ENCODE measurements at regions not wholly inside any gene's neighbourhood (a gene's known extent, or its start where the extent isn't known, plus 50 kb on each side); places are given as distances from the start of the nearest gene placed in this dataset.

- TF ChIP-seq AFF4 (CRISPR knock-in tag; IDR thresholded peaks at IDR 0.05), result no peak
- no peak for TF ChIP-seq PTBP1 (IDR thresholded peaks at IDR 0.05; ENCODE audit: low read depth, low read length)
- TF ChIP-seq RCOR1 (IDR thresholded peaks at IDR 0.05; ENCODE audit: borderline replicate concordance in 1 of 2, low read depth in 2 of 2, low read length in 2 of 2), result no peak
These were observed 238.0 kb downstream of the MEX3B start (continued) for GRCh38 chr15:81807806-81808205.

DNA sequence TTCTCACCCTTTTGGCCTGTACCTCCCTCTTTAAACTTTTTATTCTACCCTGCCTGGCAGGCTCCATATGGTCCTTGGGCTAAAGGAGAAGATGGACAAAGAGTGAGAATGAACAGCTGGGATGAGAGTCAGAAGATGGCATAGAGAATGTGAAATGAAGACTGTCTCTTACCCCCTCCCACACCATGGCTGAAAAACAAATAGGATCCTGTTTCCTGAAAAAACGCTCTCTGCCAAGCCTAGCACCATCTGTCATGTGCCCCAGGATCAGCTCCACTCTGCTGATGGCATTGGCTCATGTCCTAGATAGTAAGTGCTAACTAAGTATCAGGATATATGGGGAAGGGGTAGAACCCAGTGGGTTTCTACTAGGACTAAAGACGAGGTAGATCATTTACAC lies 238.6 kb downstream of the MEX3B start:
- no peak overlapping the region for H2AFZ ChIP-seq (ENCODE audit: low read depth, low read length)
- no peaks in the 10 kb centered on the region for H3K4me1 ChIP-seq (replicated peaks in 1 of 2; ENCODE audit: control insufficient read depth in 2 of 2, insufficient read depth in 2 of 2, low read length in 2 of 2)
- no peaks in the 10 kb centered on the region for H3K27me3 ChIP-seq (ENCODE audit: control insufficient read depth in 2 of 2, insufficient read depth in 2 of 2, low read length in 2 of 2)
- TF ChIP-seq ZNF445 (CRISPR knock-in tag; IDR thresholded peaks at IDR 0.05; ENCODE audit: low read depth), result no peak
- TF ChIP-seq ZNF707 (CRISPR knock-in tag; conservative IDR thresholded peaks at IDR 0.05), result no peak
- TF ChIP-seq, protein P1, sequence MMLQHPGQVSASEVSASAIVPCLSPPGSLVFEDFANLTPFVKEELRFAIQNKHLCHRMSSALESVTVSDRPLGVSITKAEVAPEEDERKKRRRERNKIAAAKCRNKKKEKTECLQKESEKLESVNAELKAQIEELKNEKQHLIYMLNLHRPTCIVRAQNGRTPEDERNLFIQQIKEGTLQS (IDR thresholded peaks at IDR 0.05), result no peak
- TF ChIP-seq, protein P1 (CRISPR knock-in tag; conservative IDR thresholded peaks at IDR 0.05), result no peak
- TF ChIP-seq ZNF79 (CRISPR knock-in tag; IDR thresholded peaks at IDR 0.05; ENCODE audit: low read depth), result no peak
- TF ChIP-seq ZNF778 (CRISPR knock-in tag; IDR thresholded peaks at IDR 0.05), result no peak
- no peak for TF ChIP-seq HIVEP1 (CRISPR knock-in tag; IDR thresholded peaks at IDR 0.05)
- TF ChIP-seq PKNOX1 (IDR thresholded peaks at IDR 0.05), result no peak
- no peak for TF ChIP-seq IFI16 (CRISPR knock-in tag; IDR thresholded peaks at IDR 0.05)
- TF ChIP-seq, protein P2, sequence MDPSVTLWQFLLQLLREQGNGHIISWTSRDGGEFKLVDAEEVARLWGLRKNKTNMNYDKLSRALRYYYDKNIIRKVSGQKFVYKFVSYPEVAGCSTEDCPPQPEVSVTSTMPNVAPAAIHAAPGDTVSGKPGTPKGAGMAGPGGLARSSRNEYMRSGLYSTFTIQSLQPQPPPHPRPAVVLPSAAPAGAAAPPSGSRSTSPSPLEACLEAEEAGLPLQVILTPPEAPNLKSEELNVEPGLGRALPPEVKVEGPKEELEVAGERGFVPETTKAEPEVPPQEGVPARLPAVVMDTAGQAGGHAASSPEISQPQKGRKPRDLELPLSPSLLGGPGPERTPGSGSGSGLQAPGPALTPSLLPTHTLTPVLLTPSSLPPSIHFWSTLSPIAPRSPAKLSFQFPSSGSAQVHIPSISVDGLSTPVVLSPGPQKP (CRISPR knock-in tag; IDR thresholded peaks at IDR 0.05), result no peak
- TF ChIP-seq HNRNPK (IDR thresholded peaks at IDR 0.05; ENCODE audit: low read depth, low read length, poor library complexity, severe bottlenecking), result no peak
- no peak for TF ChIP-seq ZNF436 (CRISPR knock-in tag; IDR thresholded peaks at IDR 0.05)
- no peak for TF ChIP-seq RB1 (IDR thresholded peaks at IDR 0.05; ENCODE audit: low read depth)
- ATAC-seq, result no peak
- H3K9me3 ChIP-seq (replicated peaks; ENCODE audit: control insufficient read depth, insufficient read depth, low read depth, low read length), result no peaks in the 10 kb centered on the region
- no peak for DNase-seq (ENCODE audit: extremely low read depth in 1 of 4, low spot score in 3 of 4)
- no peaks in the 10 kb centered on the region for H4K20me1 ChIP-seq (replicated peaks; ENCODE audit: control insufficient read depth, insufficient read depth, low read length)
- in situ Hi-C loops (cut with MboI) (no loop called here), intact Hi-C loops (cut with micrococcal nuclease) (no loop called here)
- 11% methylated on average over 2 of the region's 2 CpGs for WGBS (ENCODE audit: insufficient coverage, low coverage, missing lambda C conversion rate)
- H3K27ac ChIP-seq (ENCODE audit: extremely low read depth, low read depth, low read length), result no peak overlapping the region
- H3K9me1 ChIP-seq (ENCODE audit: control insufficient read depth, insufficient read depth, low read length), result no peaks in the 10 kb centered on the region
- no peak overlapping the region for H3K4me2 ChIP-seq (ENCODE audit: insufficient read depth, low read length)
- no peak overlapping the region for H3K9ac ChIP-seq (ENCODE audit: insufficient read depth in 1 of 2, low read depth in 2 of 2, low read length in 2 of 2)
- H3K36me3 ChIP-seq (ENCODE audit: control insufficient read depth, insufficient read depth, low read length), result no peaks in the 10 kb centered on the region
- H3K79me2 ChIP-seq (ENCODE audit: control insufficient read depth, insufficient read depth, low read length), result no peaks in the 10 kb centered on the region
- CTCF ChIA-PET (ENCODE audit: low intra/inter-chr PET ratio), result no interaction called here
- no TSS peak for BruUV-seq (replicated peaks)
- H3K4me3 ChIP-seq, result no peak overlapping the region
- POLR2A ChIA-PET, result interaction anchor here (0.6 kb wide), 1 partner anchor 397 kb away, joined by 3 read pairs; no protein-coding TSS in a partner anchor
- no peak for FAIRE-seq
